D721Med (cell line): ENCODE measurements at regions not wholly inside any gene's neighbourhood (a gene's known extent, or its start where the extent isn't known, plus 50 kb on each side); places are given as distances from the start of the nearest gene placed in this dataset.

Experiments
- DNase-seq: peaks from one replicate; pipeline ENCODE4 v3.0.0; 2011; ENCODE audit warnings: low spot score; ENCODE audit not compliant: insufficient read length
- FAIRE-seq: peaks from 2 replicates; lab custom pipeline; 2011; peaks lifted over from hg19 to GRCh38; lab: Jason Lieb, UNC
- TF ChIP-seq, protein P1 (sequence below): IDR thresholded peaks from 2 replicates; pipeline ENCODE4 v1.5.1; 2012; ENCODE audit warnings: mild to moderate bottlenecking, control low read depth; ENCODE audit not compliant: insufficient read depth; ENCODE audit errors: missing control alignments

DNA sequence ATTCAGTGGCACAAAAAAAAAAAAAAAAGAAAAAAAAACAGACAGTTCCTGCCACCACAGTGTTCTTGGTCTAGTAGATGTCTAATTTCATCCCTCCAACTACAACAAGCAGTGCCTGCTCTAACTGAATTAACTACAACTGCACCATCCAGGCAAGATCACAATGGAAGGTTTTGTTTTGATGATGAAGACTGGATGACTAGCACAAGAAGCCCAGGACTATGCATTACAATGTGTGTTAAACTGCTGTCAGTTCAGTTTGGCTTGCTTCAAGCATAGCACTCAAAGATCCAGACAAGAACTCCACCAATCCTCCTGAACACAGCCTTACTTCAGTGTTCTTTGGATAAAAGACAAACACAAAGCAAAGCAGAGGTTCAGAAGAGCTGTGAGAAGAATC, 279.9 kb downstream of the GRIN2B start:
- DNase-seq (no peak), FAIRE-seq (no peak)
- TF ChIP-seq, protein P1, sequence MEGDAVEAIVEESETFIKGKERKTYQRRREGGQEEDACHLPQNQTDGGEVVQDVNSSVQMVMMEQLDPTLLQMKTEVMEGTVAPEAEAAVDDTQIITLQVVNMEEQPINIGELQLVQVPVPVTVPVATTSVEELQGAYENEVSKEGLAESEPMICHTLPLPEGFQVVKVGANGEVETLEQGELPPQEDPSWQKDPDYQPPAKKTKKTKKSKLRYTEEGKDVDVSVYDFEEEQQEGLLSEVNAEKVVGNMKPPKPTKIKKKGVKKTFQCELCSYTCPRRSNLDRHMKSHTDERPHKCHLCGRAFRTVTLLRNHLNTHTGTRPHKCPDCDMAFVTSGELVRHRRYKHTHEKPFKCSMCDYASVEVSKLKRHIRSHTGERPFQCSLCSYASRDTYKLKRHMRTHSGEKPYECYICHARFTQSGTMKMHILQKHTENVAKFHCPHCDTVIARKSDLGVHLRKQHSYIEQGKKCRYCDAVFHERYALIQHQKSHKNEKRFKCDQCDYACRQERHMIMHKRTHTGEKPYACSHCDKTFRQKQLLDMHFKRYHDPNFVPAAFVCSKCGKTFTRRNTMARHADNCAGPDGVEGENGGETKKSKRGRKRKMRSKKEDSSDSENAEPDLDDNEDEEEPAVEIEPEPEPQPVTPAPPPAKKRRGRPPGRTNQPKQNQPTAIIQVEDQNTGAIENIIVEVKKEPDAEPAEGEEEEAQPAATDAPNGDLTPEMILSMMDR = no peak

DNA sequence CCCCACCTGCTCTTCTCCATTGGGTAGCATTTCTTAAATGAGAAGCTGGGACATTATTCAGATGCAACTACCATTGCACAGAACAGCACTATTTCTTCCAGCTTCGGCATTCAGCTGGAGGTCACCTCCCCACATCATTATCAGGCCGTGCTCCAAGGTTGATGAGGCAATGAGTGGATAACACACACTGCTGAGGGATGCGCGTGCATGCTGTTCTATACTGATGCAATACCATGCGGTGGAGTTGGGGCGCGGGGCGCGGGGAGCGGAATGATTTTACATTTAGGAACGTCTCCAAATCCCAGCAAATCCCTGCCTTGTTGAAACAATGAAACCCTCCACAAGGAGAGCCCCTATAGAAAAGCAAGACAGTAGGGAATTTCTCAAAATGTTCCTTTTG, 283.4 kb downstream of the GRIN2B start:
- no peak for FAIRE-seq
- TF ChIP-seq, protein P1 = no peak

DNA sequence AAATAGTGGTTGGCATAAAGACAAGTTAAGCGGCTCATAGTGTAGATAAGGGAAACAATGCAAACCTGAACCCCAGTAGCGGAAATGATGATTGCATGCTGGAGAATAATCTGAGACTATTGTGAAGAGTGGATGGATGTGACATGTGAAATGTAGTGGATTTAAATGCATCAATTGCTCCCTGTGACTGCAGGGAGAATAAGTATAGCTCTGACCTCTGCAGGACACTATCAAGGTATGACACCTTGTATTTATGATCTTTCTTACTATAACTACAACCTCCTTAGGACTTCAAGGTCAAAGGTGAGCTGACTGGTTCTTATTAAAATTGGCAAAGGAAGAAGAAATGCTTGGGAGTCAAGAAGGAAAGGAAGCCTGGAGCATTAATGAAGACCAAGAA, 285.6 kb downstream of the GRIN2B start:
- DNase-seq = no peak
- no peak for FAIRE-seq
- TF ChIP-seq, protein P1 = no peak

More for the DNA sequence above, 283.4 kb downstream of the GRIN2B start:
- no peak for DNase-seq

DNA sequence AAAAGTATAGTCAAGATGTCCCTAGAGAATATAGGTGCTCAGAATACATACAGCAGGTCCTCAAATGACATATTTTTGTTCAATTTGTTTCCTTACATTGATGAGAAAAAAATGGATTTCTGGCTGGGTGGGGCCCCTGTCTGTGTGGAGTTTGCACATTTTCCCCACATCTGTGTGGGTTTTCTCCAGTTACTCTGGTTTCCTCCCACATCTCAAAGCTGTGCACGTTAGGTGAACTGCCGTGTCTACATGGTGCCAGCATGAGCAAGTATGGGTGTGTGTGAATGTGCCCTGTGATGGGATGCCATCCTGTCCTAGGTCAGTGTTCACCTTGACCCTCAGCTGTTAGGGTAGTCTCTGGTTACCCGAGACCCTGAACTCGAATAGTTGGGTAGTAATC, 289.1 kb downstream of the GRIN2B start:
- no peak for FAIRE-seq

DNA sequence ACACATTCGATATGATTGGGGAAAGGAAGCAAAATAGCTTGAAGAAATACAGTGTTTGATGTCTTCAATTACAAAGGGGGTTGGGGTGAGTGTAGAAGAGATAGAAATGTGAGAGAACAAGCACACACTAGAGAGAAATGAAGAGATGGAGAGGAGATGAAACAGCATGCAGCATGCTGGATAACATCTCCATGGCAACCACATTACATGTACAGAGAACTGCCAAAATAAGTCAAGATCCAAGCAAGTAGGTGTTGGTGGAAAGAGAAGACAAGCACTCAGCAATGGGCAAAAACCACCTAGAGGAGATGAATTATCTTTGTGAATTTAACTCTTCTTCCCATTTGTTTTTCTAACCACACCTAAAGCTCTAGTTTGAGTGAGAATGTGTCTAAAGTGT, 289.8 kb downstream of the GRIN2B start:
- TF ChIP-seq, protein P1 = no peak
- FAIRE-seq (no peak), DNase-seq (no peak)

More for the DNA sequence above, 289.1 kb downstream of the GRIN2B start:
- DNase-seq = no peak
- TF ChIP-seq, protein P1 = no peak

DNA sequence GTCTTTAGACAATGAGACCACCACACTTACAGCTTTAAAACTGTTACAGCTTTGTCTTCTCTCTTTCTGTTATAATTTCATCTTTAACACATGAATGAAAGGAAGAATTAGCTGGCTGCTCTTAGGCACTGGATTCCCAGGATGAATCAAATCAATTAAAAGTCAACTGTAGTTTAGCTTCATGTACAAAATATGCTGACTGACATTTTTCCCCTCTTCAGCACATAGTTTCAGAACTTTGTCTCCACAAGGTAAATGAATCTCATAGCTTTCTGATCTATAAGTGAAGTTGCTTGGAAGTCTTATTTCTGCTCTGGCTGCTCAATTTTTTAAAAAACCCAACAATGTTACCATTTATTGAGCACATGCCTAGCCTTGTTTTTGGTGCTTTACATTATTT, 293.8 kb downstream of the GRIN2B start:
- FAIRE-seq (no peak), DNase-seq (no peak)
- TF ChIP-seq, protein P1 = no peak

DNA sequence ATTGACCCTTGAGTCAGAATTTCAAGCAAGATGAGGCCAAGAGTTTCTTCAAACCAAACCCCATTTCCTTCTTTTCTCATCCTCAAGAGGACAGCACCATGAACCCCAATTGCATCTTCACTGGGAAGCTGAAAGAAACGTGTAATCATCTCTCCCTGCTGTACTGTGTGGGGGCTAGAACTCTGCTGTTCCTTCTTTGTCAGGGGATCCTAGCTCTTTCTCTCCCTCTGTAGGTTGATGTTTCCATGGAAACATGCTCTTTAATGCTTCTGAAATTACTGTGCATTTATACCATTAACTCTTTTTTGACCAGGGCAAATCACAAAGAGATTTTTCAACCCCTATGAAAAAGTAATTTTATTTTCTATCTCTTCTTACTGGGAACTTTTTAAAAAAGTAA, 295.1 kb downstream of the GRIN2B start:
- FAIRE-seq (no peak), DNase-seq (no peak)
- TF ChIP-seq, protein P1 = no peak
